Loucy (cell line): ENCODE measurements at regions not wholly inside any gene's neighbourhood (a gene's known extent, or its start where the extent isn't known, plus 50 kb on each side); places are given as distances from the start of the nearest gene placed in this dataset.

Experiments used
- H2AFZ ChIP-seq: fragments of 200-600 bp; sonication (generic); 2 replicates; pipeline ENCODE4 v1.6.0; 2016; ENCODE audit warnings: antibody characterized with exemption, mild to moderate bottlenecking, low read length, moderate library complexity
- H3F3A ChIP-seq: fragments of 200-600 bp; 2 replicates; pipeline ENCODE4 v1.6.0; 2016; ENCODE audit warnings: antibody characterized with exemption, low read depth, mild to moderate bottlenecking
- H3K27me3 ChIP-seq: fragments of 200-600 bp; sonication (generic); 2 replicates; pipeline ENCODE4 v1.6.1; 2014; ENCODE audit warnings: low read length, mild to moderate bottlenecking; ENCODE audit not compliant: insufficient read depth, poor library complexity, severe bottlenecking
- H3K36me3 ChIP-seq: fragments of 200-600 bp; sonication (generic); 2 replicates; pipeline ENCODE4 v1.6.1; 2016; ENCODE audit warnings: low read length; ENCODE audit not compliant: insufficient read depth
- H3K4me1 ChIP-seq: fragments of 200-600 bp; sonication (generic); 2 replicates; pipeline ENCODE4 v1.5.1; 2014; ENCODE audit warnings: low read length, mild to moderate bottlenecking; ENCODE audit not compliant: insufficient read depth, poor library complexity, severe bottlenecking
- H3K4me2 ChIP-seq: fragments of 200-600 bp; sonication (generic); 2 replicates; pipeline ENCODE4 v1.6.0; 2014; ENCODE audit warnings: antibody characterized with exemption, low read length, low read depth, mild to moderate bottlenecking; ENCODE audit not compliant: poor library complexity, severe bottlenecking
- H3K4me3 ChIP-seq: fragments of 200-600 bp; sonication (generic); 2 replicates; pipeline ENCODE4 v1.5.1; 2014; ENCODE audit warnings: low read length, mild to moderate bottlenecking, mixed read lengths; ENCODE audit not compliant: poor library complexity, severe bottlenecking
- H3K79me2 ChIP-seq: fragments of 200-600 bp; sonication (generic); 2 replicates; pipeline ENCODE4 v1.6.1; 2014; ENCODE audit warnings: low read length; ENCODE audit not compliant: insufficient read depth
- H3K9ac ChIP-seq: fragments of 200-600 bp; sonication (generic); 2 replicates; pipeline ENCODE4 v1.6.0; 2014; ENCODE audit warnings: mild to moderate bottlenecking, low read depth, low read length, moderate library complexity; ENCODE audit not compliant: poor library complexity, severe bottlenecking
- H3K9me2 ChIP-seq: fragments of 200-600 bp; sonication (generic); replicated peaks from 2 replicates; pipeline ENCODE4 v1.6.1; 2016; ENCODE audit warnings: low read depth, low read length, mixed read lengths
- H3K9me3 ChIP-seq: fragments of 200-600 bp; sonication (generic); 2 replicates; pipeline ENCODE4 v1.6.1; 2014; ENCODE audit warnings: mild to moderate bottlenecking, antibody characterized with exemption, low read length, low read depth; ENCODE audit not compliant: insufficient read depth
- H4K20me1 ChIP-seq: fragments of 200-600 bp; sonication (generic); 2 replicates; pipeline ENCODE4 v1.6.0; 2014; ENCODE audit warnings: antibody characterized with exemption, low read length, mild to moderate bottlenecking; ENCODE audit not compliant: insufficient read depth, poor library complexity, severe bottlenecking
- EZH2phosphoT487 ChIP-seq: fragments of 200-600 bp; IDR thresholded peaks from 2 replicates; pipeline ENCODE4 v1.6.1; 2018; ENCODE audit warnings: antibody characterized with exemption, mild to moderate bottlenecking, moderate library complexity, borderline replicate concordance
- TF ChIP-seq, protein P1 (sequence below): fragments of 200-600 bp; sonication (generic); conservative IDR thresholded peaks from 2 replicates; pipeline ENCODE4 v1.5.1; 2014; ENCODE audit warnings: mild to moderate bottlenecking, antibody characterized with exemption, low read length

DNA sequence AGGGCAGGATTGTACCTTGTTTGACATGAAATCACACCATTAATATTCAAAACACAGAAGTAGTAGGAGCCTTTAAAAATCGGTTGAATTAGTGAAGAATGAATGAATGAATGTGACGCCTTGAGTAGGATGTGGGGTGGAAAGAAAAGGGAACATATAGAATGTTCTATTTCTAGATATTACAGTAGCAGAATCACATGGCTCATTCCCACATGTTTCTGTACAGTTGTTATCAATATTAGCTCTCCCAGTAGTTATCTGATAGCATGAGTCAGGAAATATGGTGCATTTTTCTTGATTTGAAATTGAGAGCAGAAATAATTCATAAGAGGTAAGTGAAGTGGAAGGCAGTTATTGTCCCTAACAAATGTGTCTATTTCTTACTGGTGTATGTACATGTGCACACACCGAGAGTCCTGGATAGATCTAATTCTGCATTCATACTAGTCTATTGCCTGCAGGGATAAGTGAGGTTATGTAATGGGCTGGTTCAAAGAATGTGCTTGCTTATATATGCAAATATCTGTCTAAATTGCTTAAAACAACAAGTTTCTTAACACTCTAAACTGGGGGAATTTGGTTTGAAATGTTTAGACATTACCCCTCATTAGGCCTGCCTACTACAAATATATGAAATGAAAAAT lies 245.4 kb downstream of the EFCAB11 start:
- Histone ChIP-seq H3K9ac (no peak overlapping the region), H3K4me1 (peaks cover 3% of the 10 kb centered on the region), H3K79me2 (no peaks in the 10 kb centered on the region), H3K4me2 (no peak overlapping the region), H3K9me2 (no peaks in the 10 kb centered on the region), H3K36me3 (no peaks in the 10 kb centered on the region), H3K9me3 (peaks cover 10% of the 10 kb centered on the region), H3K4me3 (no peak overlapping the region), H3K27me3 (no peaks in the 10 kb centered on the region), H2AFZ (no peak overlapping the region), H3F3A (no peaks in the 10 kb centered on the region), H4K20me1 (no peaks in the 10 kb centered on the region)
- TF ChIP-seq EZH2phosphoT487: no peak
- TF ChIP-seq, protein P1, sequence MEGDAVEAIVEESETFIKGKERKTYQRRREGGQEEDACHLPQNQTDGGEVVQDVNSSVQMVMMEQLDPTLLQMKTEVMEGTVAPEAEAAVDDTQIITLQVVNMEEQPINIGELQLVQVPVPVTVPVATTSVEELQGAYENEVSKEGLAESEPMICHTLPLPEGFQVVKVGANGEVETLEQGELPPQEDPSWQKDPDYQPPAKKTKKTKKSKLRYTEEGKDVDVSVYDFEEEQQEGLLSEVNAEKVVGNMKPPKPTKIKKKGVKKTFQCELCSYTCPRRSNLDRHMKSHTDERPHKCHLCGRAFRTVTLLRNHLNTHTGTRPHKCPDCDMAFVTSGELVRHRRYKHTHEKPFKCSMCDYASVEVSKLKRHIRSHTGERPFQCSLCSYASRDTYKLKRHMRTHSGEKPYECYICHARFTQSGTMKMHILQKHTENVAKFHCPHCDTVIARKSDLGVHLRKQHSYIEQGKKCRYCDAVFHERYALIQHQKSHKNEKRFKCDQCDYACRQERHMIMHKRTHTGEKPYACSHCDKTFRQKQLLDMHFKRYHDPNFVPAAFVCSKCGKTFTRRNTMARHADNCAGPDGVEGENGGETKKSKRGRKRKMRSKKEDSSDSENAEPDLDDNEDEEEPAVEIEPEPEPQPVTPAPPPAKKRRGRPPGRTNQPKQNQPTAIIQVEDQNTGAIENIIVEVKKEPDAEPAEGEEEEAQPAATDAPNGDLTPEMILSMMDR: no peak

DNA sequence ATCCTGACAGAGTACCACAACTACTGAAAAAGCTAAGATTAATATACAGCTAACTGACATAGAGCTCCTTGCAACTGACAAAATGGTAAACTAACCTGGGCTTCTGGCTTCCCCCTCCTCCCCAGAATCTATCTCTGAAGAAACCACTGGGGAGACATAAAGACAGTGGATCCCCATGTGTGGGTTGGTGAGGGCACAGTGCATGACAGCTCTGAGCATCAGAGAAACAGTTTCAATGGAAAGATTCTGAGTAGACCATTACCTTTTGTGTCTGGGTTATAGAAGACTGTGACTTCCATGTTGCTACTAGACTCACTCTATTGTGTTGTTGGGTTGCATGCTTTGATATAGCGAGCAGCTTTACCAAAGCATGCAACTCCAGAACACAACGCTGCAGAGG lies 247.4 kb downstream of the EFCAB11 start:
- TF ChIP-seq, protein P1: no peak
- TF ChIP-seq EZH2phosphoT487: no peak
- H3K4me2 ChIP-seq: no peak overlapping the region
- H3K27me3 ChIP-seq: no peaks in the 10 kb centered on the region
- peaks cover 3% of the 10 kb centered on the region for H3K4me1 ChIP-seq
- no peak overlapping the region for H3K9ac ChIP-seq
- H2AFZ ChIP-seq: no peak overlapping the region
- H3K36me3 ChIP-seq: no peaks in the 10 kb centered on the region
- no peaks in the 10 kb centered on the region for H3K79me2 ChIP-seq
- no peak overlapping the region for H3K4me3 ChIP-seq
- no peaks in the 10 kb centered on the region for H3F3A ChIP-seq
- no peaks in the 10 kb centered on the region for H4K20me1 ChIP-seq
- H3K9me2 ChIP-seq: no peaks in the 10 kb centered on the region
- H3K9me3 ChIP-seq: peaks cover 5% of the 10 kb centered on the region; the same call in 1 of the 2 replicates

DNA sequence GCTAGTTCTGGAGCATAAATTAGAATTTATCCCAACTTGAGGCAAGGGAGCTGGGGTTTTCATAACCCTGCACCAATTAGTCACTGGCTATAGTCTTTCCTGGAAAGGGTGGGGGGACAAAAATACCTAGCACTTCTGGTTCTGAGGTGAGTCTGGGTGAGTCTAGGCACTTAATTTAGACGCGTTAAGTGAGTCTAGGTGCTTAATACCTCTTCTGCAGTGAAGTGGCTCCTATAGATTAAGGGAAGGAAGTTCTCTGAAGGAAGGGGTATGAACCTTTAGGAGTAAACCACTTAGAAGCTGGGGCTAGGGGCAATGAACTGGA lies 251.7 kb downstream of the EFCAB11 start:
- H3K4me2 ChIP-seq: no peak overlapping the region
- H3K9me3 ChIP-seq: peaks cover 8% of the 10 kb centered on the region; the same call in 1 of the 2 replicates
- H3K4me3 ChIP-seq: no peak overlapping the region
- H3K36me3 ChIP-seq: no peaks in the 10 kb centered on the region
- no peak overlapping the region for H3K9ac ChIP-seq
- H4K20me1 ChIP-seq: no peaks in the 10 kb centered on the region
- H3K4me1 ChIP-seq: peaks cover 3% of the 10 kb centered on the region
- H3K27me3 ChIP-seq: no peaks in the 10 kb centered on the region
- TF ChIP-seq EZH2phosphoT487: no peak
- TF ChIP-seq, protein P1: no peak
- H3F3A ChIP-seq: no peaks in the 10 kb centered on the region
- H2AFZ ChIP-seq: no peak overlapping the region
- no peaks in the 10 kb centered on the region for H3K79me2 ChIP-seq
- H3K9me2 ChIP-seq: no peaks in the 10 kb centered on the region
